H1 (cell line): ENCODE measurements at regions not wholly inside any gene's neighbourhood (a gene's known extent, or its start where the extent isn't known, plus 50 kb on each side); places are given as distances from the start of the nearest gene placed in this dataset.

Source experiments
- ASH2L ChIP-seq: fragments of 200-600, 300-600 bp; sonication (generic); IDR thresholded peaks from one replicate; pipeline ENCODE4 v1.7.1; 2017; ENCODE audit warnings: low read length
- BRCA1 ChIP-seq: IDR thresholded peaks from 2 replicates; pipeline ENCODE4 v1.6.1; 2012; ENCODE audit warnings: low read depth, low read length, improper control_type of control experiment
- JUND ChIP-seq: IDR thresholded peaks from 2 replicates; pipeline ENCODE4 v1.6.1; 2011; ENCODE audit warnings: mild to moderate bottlenecking, improper control_type of control experiment, low read length
- SP2 ChIP-seq: IDR thresholded peaks from 2 replicates; pipeline ENCODE4 v1.6.1; 2012; ENCODE audit warnings: mild to moderate bottlenecking, low read length, inconsistent platforms
- ZNF274 ChIP-seq: IDR thresholded peaks from 2 replicates; pipeline ENCODE4 v1.7.0; 2012; ENCODE audit warnings: low read length, borderline replicate concordance; ENCODE audit errors: extremely low read depth

GRCh38 chr13:47461816-47462215, 539.3 kb downstream of the SUCLA2 start (continued):
- no peak for TF ChIP-seq BRCA1
- TF ChIP-seq SP2 = no peak
- no peak for TF ChIP-seq ASH2L
- no peak for TF ChIP-seq JUND
- no peak for TF ChIP-seq ZNF274
- TF ChIP-seq, all 59 proteins: peak for 0
